HG03060 (cell line): ENCODE measurements at regions not wholly inside any gene's neighbourhood (a gene's known extent, or its start where the extent isn't known, plus 50 kb on each side); places are given as distances from the start of the nearest gene placed in this dataset.
"Not testable (repeated sequence)": the region's sequence is repeated elsewhere in the genome, so short reads cannot be mapped to it uniquely, and the experiment has no call there.

ENCODE experiments used
- ATAC-seq: cut with Tn5 transposase; IDR thresholded peaks from one replicate; pipeline ENCODE4 v1.9.1; 2021; ENCODE audit warnings: low read depth, moderate number of reproducible peaks; ENCODE audit not compliant: unreplicated experiment

DNA sequence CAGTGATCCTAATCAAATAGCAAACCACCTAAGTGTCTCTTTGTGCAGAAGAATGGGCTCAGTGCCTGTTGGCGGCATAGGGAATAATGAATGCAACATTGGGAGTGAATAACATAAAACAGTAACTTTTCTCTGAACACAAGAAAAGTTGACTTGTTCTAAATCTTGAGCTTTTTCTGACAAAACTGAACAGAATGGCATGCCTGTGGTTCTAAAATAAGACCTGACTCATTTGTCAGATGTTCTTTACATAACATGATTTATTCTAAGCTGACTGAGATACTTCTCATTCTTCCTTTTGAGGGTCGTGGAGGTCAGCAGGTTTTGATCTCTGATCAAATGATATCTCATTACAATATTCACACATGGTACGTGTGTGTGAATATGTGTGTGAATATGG is 165.4 kb upstream of the WDR1 start:
- no peak for ATAC-seq

- no peak for ATAC-seq
Measured at GRCh38 chr4:10279261-10279660, 162.7 kb upstream of the WDR1 start.

DNA sequence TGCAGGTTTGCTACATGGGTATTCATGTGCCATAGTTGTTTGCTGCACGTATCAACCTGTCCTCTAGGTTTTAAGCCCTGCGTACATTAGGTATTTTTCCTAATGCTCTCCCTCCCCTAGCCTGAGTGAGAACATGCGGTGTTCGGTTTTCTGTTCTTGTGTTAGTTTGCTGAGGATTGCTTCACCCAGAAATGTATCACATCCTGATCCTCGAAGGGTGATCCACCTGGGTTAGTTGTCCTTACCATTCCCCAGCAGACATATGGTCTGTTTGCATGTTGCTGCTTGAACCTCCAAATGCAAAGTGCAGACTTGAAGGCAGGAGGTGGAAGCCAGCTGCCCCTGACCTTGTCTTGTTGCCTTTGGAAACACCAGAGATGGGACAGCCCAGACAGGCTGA is 161.5 kb upstream of the WDR1 start:
- ATAC-seq: no peak

DNA sequence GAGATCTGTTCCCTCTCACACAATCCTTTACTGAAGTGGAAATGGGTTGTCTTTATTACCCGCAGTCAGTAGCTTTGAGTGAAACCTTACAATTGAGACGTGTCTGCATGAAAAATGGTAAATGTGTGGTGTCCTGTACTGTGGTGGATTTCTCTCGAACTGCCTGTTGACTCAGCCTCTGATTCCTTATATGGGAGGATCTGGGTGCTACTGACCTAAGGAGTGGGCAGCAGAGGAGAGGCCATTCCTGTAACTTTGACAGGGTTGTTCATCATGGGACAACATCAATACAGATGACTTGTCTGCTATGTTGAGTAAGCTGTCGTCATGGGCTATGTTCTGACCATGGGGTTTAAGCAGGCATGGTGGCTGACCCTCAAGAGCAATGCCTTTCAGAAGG is 159.6 kb upstream of the WDR1 start:
- no peak for ATAC-seq

- ATAC-seq: no peak
Measured at GRCh38 chr4:10275696-10276095, 159.1 kb upstream of the WDR1 start.

GRCh38 chr4:10273030-10273429 is 156.4 kb upstream of the WDR1 start:
- ATAC-seq: no peak

- no peak for ATAC-seq
Measured at GRCh38 chr4:10272511-10272910, 155.9 kb upstream of the WDR1 start.

DNA sequence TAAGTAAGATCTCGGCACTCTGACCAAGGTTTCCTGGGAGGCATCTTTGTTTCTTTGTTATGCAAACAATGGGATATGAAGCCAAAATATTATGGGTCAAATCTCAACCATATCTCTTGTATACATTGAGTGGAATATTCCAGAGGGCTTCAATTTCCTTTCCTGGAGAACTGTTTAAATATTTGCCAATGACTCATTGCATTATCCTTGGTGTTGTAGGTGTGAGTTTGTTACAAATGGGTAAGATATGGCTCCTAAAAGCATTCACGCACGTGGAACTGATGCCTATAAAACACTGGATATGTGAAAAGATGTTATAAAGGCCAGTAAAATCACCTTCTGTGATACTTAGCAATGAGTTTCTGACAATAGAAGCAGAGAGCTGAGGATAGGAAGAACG is 150.5 kb upstream of the WDR1 start:
- ATAC-seq: no peak

- ATAC-seq: no peak
Measured at GRCh38 chr4:10260777-10261176, 144.2 kb upstream of the WDR1 start.

- ATAC-seq: no peak
Measured at GRCh38 chr4:10259976-10260375, 143.4 kb upstream of the WDR1 start.

GRCh38 chr4:10256203-10256602 is 139.6 kb upstream of the WDR1 start:
- no peak for ATAC-seq

DNA sequence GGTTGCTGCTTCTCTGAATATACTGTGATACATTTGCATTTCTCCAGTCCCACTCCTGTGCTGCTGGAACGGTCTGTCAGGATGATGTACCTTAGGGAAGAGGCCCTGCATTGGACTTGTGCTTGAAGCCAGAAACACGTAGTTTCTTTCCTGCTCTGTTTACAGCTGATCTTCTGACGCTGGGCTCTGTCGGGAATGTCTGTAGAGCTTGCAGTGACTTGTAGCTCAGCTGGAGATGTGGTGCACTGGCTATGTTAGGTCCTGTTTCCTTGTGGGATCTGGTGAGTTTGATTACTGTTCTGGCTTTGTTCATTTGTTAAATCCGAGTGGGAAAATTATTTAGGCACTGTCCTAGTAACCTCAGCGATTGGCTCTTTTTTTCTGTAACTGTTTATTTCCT is 137.2 kb upstream of the WDR1 start:
- ATAC-seq: no peak

DNA sequence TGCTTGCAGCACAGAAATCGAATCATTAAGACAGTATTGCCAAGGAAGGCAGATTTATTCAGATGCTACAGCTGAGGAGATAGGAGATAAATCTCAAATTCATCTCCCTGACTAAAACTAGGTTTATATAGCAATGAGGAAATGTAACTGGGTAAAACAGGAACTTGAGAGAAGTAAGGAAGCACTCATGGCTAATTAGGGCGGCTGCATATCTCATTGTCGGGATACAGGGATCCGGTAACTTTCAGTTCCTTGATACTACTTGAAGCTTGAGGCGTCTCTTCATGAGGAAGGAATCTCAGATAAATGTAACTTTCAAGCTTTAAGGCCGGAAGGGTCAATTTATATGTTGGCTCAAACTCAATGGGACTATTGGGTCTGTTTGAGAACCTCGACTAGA is 129.2 kb upstream of the WDR1 start:
- ATAC-seq: no peak

DNA sequence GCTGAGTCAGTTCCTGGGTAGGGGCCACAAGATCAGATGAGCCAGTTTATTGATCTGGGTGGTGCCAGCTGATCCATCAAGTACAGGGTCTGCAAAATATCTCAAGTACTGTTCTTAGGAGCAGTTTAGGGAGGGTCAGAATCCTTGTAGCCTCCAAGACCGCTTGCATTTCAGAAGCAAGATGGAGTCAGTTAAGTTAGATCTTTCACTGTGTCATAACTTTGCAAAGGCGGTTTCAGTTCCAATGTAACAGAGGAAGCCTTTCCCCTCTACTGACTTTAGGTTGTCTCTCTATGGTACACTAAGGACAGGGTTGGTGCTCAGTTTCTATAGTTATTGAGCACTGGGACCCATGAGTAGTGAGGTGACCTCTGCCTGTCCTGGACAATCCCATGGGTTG is 127.3 kb upstream of the WDR1 start:
- no peak for ATAC-seq

DNA sequence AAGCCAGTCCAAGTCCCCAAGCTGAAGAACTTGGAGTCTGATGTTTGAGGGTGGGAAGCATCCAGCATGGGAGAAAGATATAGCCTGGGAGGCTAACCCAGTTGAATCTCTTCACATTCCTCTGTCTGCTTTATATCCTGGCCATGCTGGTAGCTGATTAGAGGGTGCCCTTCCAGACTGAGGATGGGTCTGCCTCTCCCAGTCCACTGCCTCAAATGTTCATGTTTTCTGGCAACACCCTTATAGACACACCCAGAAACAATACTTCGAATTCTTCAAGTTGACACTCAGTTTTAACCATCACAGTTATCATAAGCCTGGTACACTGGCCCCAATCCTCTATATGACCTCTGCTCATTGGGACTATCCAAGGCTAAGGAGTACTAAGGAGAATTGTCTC is 124.1 kb upstream of the WDR1 start:
- ATAC-seq: no peak

DNA sequence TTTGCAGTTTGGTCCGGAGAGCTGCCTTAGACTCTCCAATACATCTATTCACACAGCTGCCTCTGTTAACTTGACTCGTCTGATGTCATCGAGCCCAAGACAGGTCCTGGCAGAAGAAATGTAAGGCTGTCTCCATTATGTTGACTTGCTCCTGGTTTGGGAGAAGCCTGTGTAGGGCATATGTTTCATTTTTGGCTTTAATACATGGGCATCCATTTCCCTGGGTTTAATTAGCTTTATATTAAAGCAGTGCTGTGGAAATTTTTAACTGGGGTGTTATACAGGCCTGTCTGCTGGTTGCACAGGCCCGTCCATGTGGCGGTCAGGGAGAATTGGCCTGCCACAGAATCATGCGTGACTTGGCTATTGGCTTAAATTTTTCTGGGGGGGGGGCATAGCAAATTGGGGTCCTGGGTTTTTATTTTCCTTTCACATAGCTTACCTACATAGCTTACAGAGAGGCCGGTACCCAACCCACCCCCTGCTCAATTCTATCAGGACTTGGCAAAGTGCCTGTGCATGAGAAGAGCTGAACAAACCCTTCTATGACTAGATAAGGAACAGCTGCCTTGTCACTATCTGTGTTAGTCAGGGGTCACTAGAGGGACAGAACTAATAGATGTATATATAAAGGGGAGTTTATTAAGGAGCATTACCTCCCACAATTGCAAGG is 123.5 kb upstream of the WDR1 start:
- ATAC-seq: no peak

GRCh38 chr4:10237131-10237530 is 120.5 kb upstream of the WDR1 start:
- no peak for ATAC-seq

- ATAC-seq: no peak
Measured at GRCh38 chr4:10232114-10232513, 115.5 kb upstream of the WDR1 start.

GRCh38 chr4:10226756-10227155 is 110.2 kb upstream of the WDR1 start:
- ATAC-seq: no peak

DNA sequence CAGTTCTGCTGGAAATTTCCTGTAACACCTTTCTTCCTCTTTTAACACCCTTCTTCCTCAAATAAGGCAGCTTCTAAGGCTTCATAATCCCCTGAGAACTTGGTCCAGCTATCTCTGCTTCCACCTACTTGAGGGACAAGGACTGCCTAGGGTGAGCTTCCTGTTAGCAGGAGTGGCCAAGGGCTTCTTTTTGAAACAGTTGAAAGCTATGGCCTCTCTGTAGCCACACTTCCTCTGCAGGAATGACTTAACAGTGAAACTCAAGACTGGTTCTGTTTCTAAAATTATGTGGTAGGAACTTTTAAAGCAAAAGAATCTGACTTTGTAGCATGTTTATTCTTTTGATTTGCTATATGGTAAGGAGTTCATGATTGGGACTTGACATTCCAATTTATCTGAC is 108.5 kb upstream of the WDR1 start:
- no peak for ATAC-seq

GRCh38 chr4:10223782-10224181 is 107.2 kb upstream of the WDR1 start:
- ATAC-seq: no peak

DNA sequence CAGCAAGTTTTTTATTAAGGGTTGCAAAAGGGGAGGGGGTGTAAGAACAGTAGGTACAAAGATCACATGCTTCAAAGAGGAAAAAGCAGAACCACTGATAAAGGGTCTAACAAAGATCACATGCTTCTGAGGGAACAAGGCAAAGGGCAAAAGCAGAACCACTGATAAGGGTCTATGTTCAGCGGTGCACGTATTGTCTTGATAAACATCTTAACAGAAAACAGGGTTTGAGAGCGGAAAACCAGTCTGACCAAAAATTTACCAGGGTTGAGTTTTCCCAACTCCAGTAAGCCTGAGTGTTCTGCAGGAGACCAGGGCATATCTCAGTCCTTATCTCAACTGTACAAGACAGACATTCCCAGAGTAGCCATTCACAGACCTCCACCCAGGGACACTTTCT is 96.9 kb upstream of the WDR1 start:
- not testable (repeated sequence) for ATAC-seq

DNA sequence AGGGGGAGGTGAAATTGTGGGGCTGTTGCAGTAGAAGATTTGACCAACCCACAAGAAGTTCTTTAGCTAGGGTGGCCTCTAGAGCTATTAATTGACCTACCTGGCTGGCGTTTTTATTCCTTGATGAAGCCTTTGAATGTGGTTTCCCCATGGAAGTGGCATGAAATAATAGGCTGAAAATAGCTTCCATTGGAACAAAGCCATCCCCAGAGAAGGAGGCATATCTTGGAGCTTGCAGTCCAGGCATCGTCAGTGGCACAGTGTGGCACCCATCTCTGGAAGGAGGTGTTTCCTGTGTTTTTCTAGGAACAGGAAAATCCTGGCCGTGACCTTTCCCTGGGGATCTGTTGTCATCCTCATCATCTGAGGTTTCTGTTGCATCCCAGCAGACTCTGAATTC is 96.3 kb upstream of the WDR1 start:
- no peak for ATAC-seq
